ENCODE measurements at regions not wholly inside any gene's neighbourhood (a gene's known extent, or its start where the extent isn't known, plus 50 kb on each side); places are given as distances from the start of the nearest gene placed in this dataset.

- TF ChIP-seq POLR2A (IDR thresholded peaks at IDR 0.05; ENCODE audit: low read depth, low read length) (no peak), POLR2AphosphoS5 (IDR thresholded peaks at IDR 0.05; ENCODE audit: low read depth, low read length) (no peak), TAF1 (IDR thresholded peaks at IDR 0.05; ENCODE audit: borderline replicate concordance, low read depth, low read length) (no peak)
Measured at GRCh38 chr3:107911337-107912000, 179.4 kb downstream of the CD47 start.
